ENCODE measurements at regions not wholly inside any gene's neighbourhood (a gene's known extent, or its start where the extent isn't known, plus 50 kb on each side); places are given as distances from the start of the nearest gene placed in this dataset.
A peak's percentile ranks its signal among the peaks of the same experiment; 100 is the strongest.

GRCh38 chr4:54505362-54505761 lies 152.4 kb upstream of the KIT start:
- no peak overlapping the region for H4K91ac ChIP-seq (replicated peaks; ENCODE audit: insufficient read length, low read length)
- no peak overlapping the region for H3K4me2 ChIP-seq (ENCODE audit: insufficient read depth in 1 of 2, low read depth in 2 of 2, low read length in 2 of 2)
- no peaks in the 10 kb centered on the region for H3K27me3 ChIP-seq (replicated peaks in 1 of 4; ENCODE audit: control insufficient read depth in 3 of 4, extremely low read depth in 1 of 4, insufficient read depth in 3 of 4, low read length in 3 of 4)
- H3K14ac ChIP-seq (ENCODE audit: insufficient read length): no peak overlapping the region
- no peak for DNase-seq (ENCODE audit: low read depth in 1 of 2, low spot score in 2 of 2)
- H3K18ac ChIP-seq (ENCODE audit: extremely low read depth, low read length): no peak overlapping the region
- no peak overlapping the region for H2BK12ac ChIP-seq (ENCODE audit: low read depth, low read length)
- FAIRE-seq: no peak
- H3K23ac ChIP-seq (ENCODE audit: insufficient read length): no peak overlapping the region
- no peak overlapping the region for H2BK20ac ChIP-seq (ENCODE audit: low read length)
- H2AFZ ChIP-seq (ENCODE audit: low read length): no peak overlapping the region
- TF ChIP-seq CTCF (IDR thresholded peaks at IDR 0.05; ENCODE audit: control extremely low read depth in 1 of 3, insufficient read depth in 1 of 3, low read depth in 1 of 3, low read length in 3 of 3) (no peak), YY1 (IDR thresholded peaks at IDR 0.05; ENCODE audit: low read depth, low read length) (no peak), KDM1A (IDR thresholded peaks at IDR 0.05; ENCODE audit: borderline replicate concordance, low read length) (peak; percentile 54; the same call in 1 of the 2 replicates)
- H3K4me1 ChIP-seq (replicated peaks in 1 of 4; ENCODE audit: control insufficient read depth in 3 of 4, insufficient read depth in 4 of 4, low read length in 3 of 4): no peaks in the 10 kb centered on the region; a peak in 1 of 7 replicates
- no peak overlapping the region for H2BK15ac ChIP-seq (ENCODE audit: low read length)
- no peak overlapping the region for H4K5ac ChIP-seq (ENCODE audit: insufficient read length, low read depth, low read length)
- H3K9me3 ChIP-seq (ENCODE audit: insufficient read depth in 2 of 2, low read depth in 1 of 2, low read length in 1 of 2): peaks cover 4 to 6% of the 10 kb centered on the region in 2 experiments; a peak in 2 of 4 replicates
- no peak overlapping the region for H3K4ac ChIP-seq (replicated peaks; ENCODE audit: insufficient read length, low read depth, low read length)
- no peak overlapping the region for H3K27ac ChIP-seq (ENCODE audit: low read depth, low read length)
- no peak overlapping the region for H2BK5ac ChIP-seq (ENCODE audit: low read depth, low read length)
- H4K20me1 ChIP-seq (replicated peaks in 1 of 2; ENCODE audit: control insufficient read depth in 1 of 2, insufficient read depth in 2 of 2, low read length in 2 of 2): no peaks in the 10 kb centered on the region
- no peak overlapping the region for H3K4me3 ChIP-seq (ENCODE audit: extremely low read depth in 1 of 4, insufficient read depth in 2 of 4, low read depth in 3 of 4, low read length in 4 of 4)
- H3K9ac ChIP-seq (replicated peaks in 1 of 4; ENCODE audit: extremely low read depth in 1 of 4, low read depth in 3 of 4, low read length in 3 of 4): no peak overlapping the region
- H2AK5ac ChIP-seq (ENCODE audit: low read depth, low read length): no peak overlapping the region
- H3K79me1 ChIP-seq (ENCODE audit: low read depth, low read length): no peaks in the 10 kb centered on the region
- ChIA-PET POLR2A (ENCODE audit: partially characterized antibody) (no interaction called here), CTCF (ENCODE audit: partially characterized antibody) (interaction anchor here (1.3 kb wide), 1 partner anchor 21 kb away, joined by 5 read pairs; no protein-coding TSS in a partner anchor)
- no peak overlapping the region for H3K56ac ChIP-seq (replicated peaks; ENCODE audit: insufficient read length, low read depth, low read length)
- H3K79me2 ChIP-seq (ENCODE audit: control insufficient read depth in 1 of 2, insufficient read depth in 2 of 2, low read length in 2 of 2): no peaks in the 10 kb centered on the region
- no peaks in the 10 kb centered on the region for H3K23me2 ChIP-seq (ENCODE audit: low read depth, low read length)
- no peak overlapping the region for H2BK120ac ChIP-seq (replicated peaks; ENCODE audit: low read depth, low read length)
- H4K8ac ChIP-seq (ENCODE audit: extremely low read depth, insufficient read depth, low read length): no peak overlapping the region
- H3K36me3 ChIP-seq (ENCODE audit: control insufficient read depth in 2 of 4, insufficient read depth in 4 of 4, low read length in 3 of 4): no peaks in the 10 kb centered on the region
